GM19035 (cell line): ENCODE measurements at regions not wholly inside any gene's neighbourhood (a gene's known extent, or its start where the extent isn't known, plus 50 kb on each side); places are given as distances from the start of the nearest gene placed in this dataset.
"Not testable (repeated sequence)": the region's sequence is repeated elsewhere in the genome, so short reads cannot be mapped to it uniquely, and the experiment has no call there.

Source experiments
- ATAC-seq: cut with Tn5 transposase; IDR thresholded peaks from one replicate; pipeline ENCODE4 v1.9.1; 2021; ENCODE audit not compliant: unreplicated experiment

GRCh38 chr14:43735932-43736331, 771.2 kb downstream of the FSCB start:
- ATAC-seq: no peak

- no peak for ATAC-seq
Observed at GRCh38 chr14:43729143-43729542, 777.9 kb downstream of the FSCB start.

- no peak for ATAC-seq
Observed at GRCh38 chr14:43706900-43707299, 800.2 kb downstream of the FSCB start.

- ATAC-seq: not testable (repeated sequence)
Observed at GRCh38 chr14:43698561-43699284, 808.4 kb downstream of the FSCB start.

- no peak for ATAC-seq
Observed at GRCh38 chr14:43697003-43697402, 810.1 kb downstream of the FSCB start.

GRCh38 chr14:43692706-43693105, 814.4 kb downstream of the FSCB start:
- ATAC-seq: no peak

- ATAC-seq: no peak
Observed at GRCh38 chr14:43687921-43688320, 819.2 kb downstream of the FSCB start.

GRCh38 chr14:43677581-43677980, 829.5 kb downstream of the FSCB start:
- no peak for ATAC-seq

- ATAC-seq: no peak
Observed at GRCh38 chr14:43674273-43674672, 832.8 kb downstream of the FSCB start.

GRCh38 chr14:43671716-43672485, 835.2 kb downstream of the FSCB start:
- ATAC-seq: no peak

GRCh38 chr14:43669355-43669754, 837.7 kb downstream of the FSCB start:
- ATAC-seq: no peak

- ATAC-seq: no peak
Observed at GRCh38 chr14:43665570-43666267, 841.4 kb downstream of the FSCB start.

- not testable (repeated sequence) for ATAC-seq
Observed at GRCh38 chr14:43655194-43655593, 851.9 kb downstream of the FSCB start.

GRCh38 chr14:43651896-43652295, 855.2 kb downstream of the FSCB start:
- ATAC-seq: no peak

GRCh38 chr14:43651185-43651787, 855.8 kb downstream of the FSCB start:
- no peak for ATAC-seq

GRCh38 chr14:43649508-43649907, 857.6 kb downstream of the FSCB start:
- no peak for ATAC-seq

- no peak for ATAC-seq
Observed at GRCh38 chr14:43647302-43647701, 859.8 kb downstream of the FSCB start.

- no peak for ATAC-seq
Observed at GRCh38 chr14:43640718-43641267, 866.3 kb downstream of the FSCB start.

- no peak for ATAC-seq
Observed at GRCh38 chr14:43625294-43625693, 881.8 kb downstream of the FSCB start.

- no peak for ATAC-seq
Observed at GRCh38 chr14:43621282-43621681, 885.8 kb downstream of the FSCB start.
